ENCODE measurements at regions not wholly inside any gene's neighbourhood (a gene's known extent, or its start where the extent isn't known, plus 50 kb on each side); places are given as distances from the start of the nearest gene placed in this dataset.
A peak's percentile ranks its signal among the peaks of the same experiment; 100 is the strongest.

DNA sequence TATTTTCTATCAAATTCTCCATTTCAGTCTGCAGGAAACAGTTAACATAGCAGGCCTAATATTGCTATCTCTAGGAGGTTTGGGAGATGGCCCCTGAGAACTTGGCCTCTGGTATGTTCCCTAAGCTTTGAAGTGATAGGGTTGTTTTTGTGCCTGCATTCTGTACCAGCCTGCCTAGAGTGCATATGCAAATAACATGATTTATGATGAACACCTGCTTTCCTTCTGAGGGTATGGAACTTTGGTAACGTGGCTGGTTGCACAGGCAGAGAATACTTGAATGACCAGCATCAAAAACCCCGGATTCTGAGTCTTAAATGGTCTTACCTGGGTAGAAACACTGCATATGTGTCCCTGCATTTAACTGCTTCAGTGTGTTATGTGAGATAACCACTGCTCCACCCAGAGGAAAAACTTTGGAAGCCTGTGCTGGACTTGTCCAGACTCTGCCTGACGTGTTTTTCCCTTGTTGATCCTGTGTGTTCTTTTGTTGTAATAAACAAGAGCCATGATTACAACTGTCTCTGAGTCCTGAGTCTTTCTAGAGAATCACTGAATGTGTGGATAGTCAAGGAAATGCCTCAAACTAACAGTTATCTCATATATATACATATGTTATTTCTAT, 111.3 kb upstream of the ABCA1 start:
- H3K4me1 Mint-ChIP-seq = peaks cover 0 to 5% of the 10 kb centered on the region in 2 donors
- DNase-seq (no peak), ATAC-seq (replicated peaks) (peak; percentile 22 to 34)
- no peak overlapping the region for H3K4me3 Mint-ChIP-seq
- no peak overlapping the region for H3K27ac Mint-ChIP-seq
- no peaks in the 10 kb centered on the region for H3K27me3 Mint-ChIP-seq
- no peaks in the 10 kb centered on the region for H3K36me3 Mint-ChIP-seq
- peaks cover 0 to 10% of the 10 kb centered on the region in 2 donors for H3K9me3 Mint-ChIP-seq

- no peak for ATAC-seq (replicated peaks)
- Mint-ChIP-seq H3K4me1 (peaks cover 0 to 5% of the 10 kb centered on the region in 2 donors), H3K9me3 (peaks cover 0 to 1% of the 10 kb centered on the region in 2 donors), H3K27ac (no peak overlapping the region), H3K36me3 (no peaks in the 10 kb centered on the region), H3K4me3 (no peak overlapping the region), H3K27me3 (no peaks in the 10 kb centered on the region)
- no peak for DNase-seq
Observed at GRCh38 chr9:105043370-105043936, 115.5 kb upstream of the ABCA1 start.

DNA sequence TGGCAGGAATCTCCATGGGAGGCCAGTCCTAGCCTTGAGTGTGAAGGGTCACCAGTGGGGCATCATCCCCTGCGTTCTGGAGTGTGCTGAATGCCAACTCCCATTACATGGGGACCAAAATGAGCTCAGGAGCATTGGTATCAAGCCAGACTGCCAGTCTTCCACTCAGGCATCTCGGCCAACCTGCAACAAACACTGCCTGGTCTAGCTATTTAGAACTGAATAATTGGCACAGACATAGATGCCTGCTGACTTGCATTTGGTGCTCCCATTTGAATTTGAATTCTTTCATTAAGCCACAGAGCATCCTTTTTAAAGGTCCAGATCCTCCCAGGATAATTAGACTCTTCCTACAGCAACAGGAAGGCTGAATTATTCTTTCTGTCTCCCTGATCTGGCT, 116.6 kb upstream of the ABCA1 start:
- ATAC-seq (replicated peaks) = no peak
- DNase-seq = no peak
- peaks cover 0 to 1% of the 10 kb centered on the region in 2 donors for H3K9me3 Mint-ChIP-seq
- H3K27me3 Mint-ChIP-seq = no peaks in the 10 kb centered on the region
- H3K4me1 Mint-ChIP-seq = peaks cover 0 to 5% of the 10 kb centered on the region in 2 donors
- no peaks in the 10 kb centered on the region for H3K36me3 Mint-ChIP-seq
- H3K4me3 Mint-ChIP-seq = no peak overlapping the region
- no peak overlapping the region for H3K27ac Mint-ChIP-seq

DNA sequence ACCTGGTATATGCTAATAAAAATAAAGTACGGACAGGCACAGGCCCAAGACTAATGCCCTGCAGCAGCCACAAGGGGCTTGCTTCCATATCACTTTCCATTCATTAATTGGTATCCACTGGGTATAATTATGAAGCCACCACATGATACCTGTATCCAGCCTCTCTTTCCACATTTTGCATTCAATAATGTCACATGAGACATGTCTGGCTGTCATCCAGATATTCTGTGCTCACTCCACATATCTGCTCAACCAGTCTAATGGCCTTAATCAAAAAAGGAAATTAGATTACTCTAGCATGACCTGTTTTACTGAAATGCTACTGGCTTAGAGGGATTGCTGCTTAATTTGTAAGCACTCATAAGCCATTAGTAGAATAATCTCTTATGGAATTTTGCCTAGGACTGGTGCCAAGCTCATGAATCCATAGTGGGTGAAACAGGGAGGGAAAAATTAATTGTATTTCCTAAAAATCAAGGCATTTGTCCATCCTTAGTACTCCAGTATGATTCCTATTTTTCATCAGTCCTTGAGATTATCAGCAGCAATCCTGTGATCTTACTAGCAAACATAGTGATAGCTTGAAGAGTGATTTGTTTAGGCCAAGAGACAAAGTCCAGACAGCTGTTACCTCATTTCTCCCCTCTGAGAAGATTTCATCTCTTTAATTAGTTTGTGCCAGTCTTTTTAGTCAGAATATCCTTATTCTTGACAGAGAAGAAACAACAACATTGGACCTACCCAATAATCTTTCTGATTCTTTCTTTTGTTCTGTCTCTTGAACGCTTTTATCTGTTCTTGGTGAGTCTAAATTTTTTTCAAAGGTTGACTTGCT, 119.2 kb upstream of the ABCA1 start:
- no peak for ATAC-seq (replicated peaks)
- Mint-ChIP-seq H3K4me1 (peaks cover 2 to 4% of the 10 kb centered on the region in 2 donors), H3K27ac (no peak overlapping the region), H3K36me3 (no peaks in the 10 kb centered on the region), H3K9me3 (peaks cover 0 to 1% of the 10 kb centered on the region in 2 donors), H3K4me3 (no peak overlapping the region), H3K27me3 (peaks cover 0 to 5% of the 10 kb centered on the region in 2 donors)
- DNase-seq = no peak

- Mint-ChIP-seq H3K27me3 (peaks cover 0 to 5% of the 10 kb centered on the region in 2 donors), H3K4me3 (no peak overlapping the region), H3K4me1 (peaks cover 5% of the 10 kb centered on the region in 2 donors), H3K9me3 (peaks cover 0 to 1% of the 10 kb centered on the region in 2 donors), H3K36me3 (no peaks in the 10 kb centered on the region), H3K27ac (no peak overlapping the region)
- ATAC-seq (replicated peaks) = no peak
- no peak for DNase-seq
Observed at GRCh38 chr9:105047742-105048041, 119.7 kb upstream of the ABCA1 start.

DNA sequence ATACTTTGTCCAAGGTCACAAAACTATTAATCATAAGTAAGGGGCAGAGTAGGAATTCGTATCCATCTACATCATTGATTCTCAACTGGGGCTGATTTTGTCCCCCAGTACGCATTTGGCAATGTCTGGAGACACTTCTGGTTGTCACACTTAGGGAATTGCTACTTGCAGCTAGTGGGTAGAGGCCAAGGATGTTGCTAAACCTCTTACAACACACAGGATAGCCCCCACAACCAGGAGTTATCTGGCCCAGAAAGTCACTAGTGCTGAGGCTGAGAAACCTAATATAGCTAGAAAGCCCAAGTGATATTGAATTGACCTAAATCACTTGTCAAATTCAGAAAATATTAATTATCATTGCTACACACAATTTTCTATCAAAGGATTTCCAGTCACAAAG, 120.4 kb upstream of the ABCA1 start:
- Mint-ChIP-seq H3K9me3 (no peaks in the 10 kb centered on the region), H3K27me3 (peaks cover 0 to 5% of the 10 kb centered on the region in 2 donors), H3K36me3 (no peaks in the 10 kb centered on the region), H3K4me3 (no peak overlapping the region), H3K27ac (no peak overlapping the region), H3K4me1 (peaks cover 9% of the 10 kb centered on the region in 2 donors)
- ATAC-seq (replicated peaks) = no peak
- no peak for DNase-seq

GRCh38 chr9:105050296-105050695, 122.3 kb upstream of the ABCA1 start:
- ATAC-seq (replicated peaks) = no peak
- H3K27me3 Mint-ChIP-seq = peaks cover 0 to 5% of the 10 kb centered on the region in 2 donors
- H3K27ac Mint-ChIP-seq = no peak overlapping the region

GRCh38 chr9:105051897-105052296, 123.9 kb upstream of the ABCA1 start:
- H3K9me3 Mint-ChIP-seq = no peaks in the 10 kb centered on the region
- ATAC-seq (replicated peaks) = peak in 1 of 2 donors; percentile 66
- H3K36me3 Mint-ChIP-seq = no peaks in the 10 kb centered on the region
- peaks cover 12 to 18% of the 10 kb centered on the region in 2 donors for H3K4me1 Mint-ChIP-seq
- no peak overlapping the region for H3K4me3 Mint-ChIP-seq
- peaks cover 0 to 5% of the 10 kb centered on the region in 2 donors for H3K27me3 Mint-ChIP-seq
- DNase-seq = no peak
- no peak overlapping the region for H3K27ac Mint-ChIP-seq

More at GRCh38 chr9:105050296-105050695, 122.3 kb upstream of the ABCA1 start:
- H3K4me3 Mint-ChIP-seq = no peak overlapping the region
- H3K4me1 Mint-ChIP-seq = peaks cover 12 to 18% of the 10 kb centered on the region in 2 donors
- no peak for DNase-seq
- H3K9me3 Mint-ChIP-seq = no peaks in the 10 kb centered on the region
- H3K36me3 Mint-ChIP-seq = no peaks in the 10 kb centered on the region

GRCh38 chr9:105052346-105052745, 124.4 kb upstream of the ABCA1 start:
- DNase-seq (no peak), ATAC-seq (replicated peaks) (no peak)
- H3K27me3 Mint-ChIP-seq = peaks cover 0 to 5% of the 10 kb centered on the region in 2 donors
- no peak overlapping the region for H3K27ac Mint-ChIP-seq
- H3K4me3 Mint-ChIP-seq = no peak overlapping the region
- no peaks in the 10 kb centered on the region for H3K9me3 Mint-ChIP-seq
- peaks cover 12 to 18% of the 10 kb centered on the region in 2 donors for H3K4me1 Mint-ChIP-seq
- no peaks in the 10 kb centered on the region for H3K36me3 Mint-ChIP-seq

GRCh38 chr9:105053209-105053652, 125.3 kb upstream of the ABCA1 start:
- H3K36me3 Mint-ChIP-seq = no peaks in the 10 kb centered on the region
- DNase-seq = peak; percentile 10
- peak overlapping the region; percentile 57 for H3K27ac Mint-ChIP-seq
- H3K9me3 Mint-ChIP-seq = no peaks in the 10 kb centered on the region
- peaks cover 12 to 18% of the 10 kb centered on the region in 2 donors for H3K4me1 Mint-ChIP-seq
- ATAC-seq (replicated peaks) = peak; percentile 69 to 92
- peaks cover 0 to 5% of the 10 kb centered on the region in 2 donors for H3K27me3 Mint-ChIP-seq
- no peak overlapping the region for H3K4me3 Mint-ChIP-seq

DNA sequence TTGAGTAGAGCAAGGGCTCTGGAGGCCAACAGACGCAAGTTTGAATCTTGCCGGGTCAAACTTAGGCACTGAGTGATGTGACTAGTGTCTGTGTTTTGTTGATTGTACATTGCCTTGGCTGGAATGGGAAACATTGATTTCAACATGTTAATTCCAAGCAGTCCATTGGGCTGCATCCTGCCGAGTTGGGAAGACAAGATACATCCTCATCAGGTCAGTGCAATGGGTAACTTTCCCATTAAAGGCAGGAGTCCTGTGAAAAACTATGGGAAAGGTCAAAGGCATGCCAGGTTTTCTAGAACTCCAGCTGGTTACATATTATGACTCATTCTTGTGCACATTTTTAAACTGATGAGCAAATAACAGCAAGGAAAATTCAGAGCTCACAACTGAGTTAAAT, 126.5 kb upstream of the ABCA1 start:
- Mint-ChIP-seq H3K36me3 (no peaks in the 10 kb centered on the region), H3K4me3 (no peak overlapping the region), H3K4me1 (peaks cover 12 to 18% of the 10 kb centered on the region in 2 donors), H3K27me3 (peaks cover 0 to 5% of the 10 kb centered on the region in 2 donors), H3K9me3 (no peaks in the 10 kb centered on the region), H3K27ac (peak overlapping the region; percentile 57)
- no peak for ATAC-seq (replicated peaks)
- DNase-seq = no peak

DNA sequence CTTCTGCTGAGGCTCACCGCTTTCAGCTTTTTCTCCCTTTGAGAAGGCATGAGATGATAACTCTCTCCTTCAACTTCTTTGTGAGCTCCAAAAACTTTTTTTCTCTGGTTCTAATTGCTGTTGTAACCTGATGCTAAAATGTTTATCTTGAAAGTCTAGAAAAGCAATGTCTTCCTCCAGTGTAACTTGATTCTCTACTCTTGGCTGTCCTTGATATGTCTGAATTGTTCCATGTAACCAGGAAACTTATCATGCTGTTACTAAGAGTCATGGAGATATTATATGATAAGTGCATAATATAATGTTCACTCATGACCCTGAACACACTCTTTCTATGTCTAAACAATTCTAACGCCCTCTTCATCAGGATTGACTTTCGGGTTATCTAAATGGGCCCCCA, 128.0 kb upstream of the ABCA1 start:
- Mint-ChIP-seq H3K36me3 (peaks cover 0 to 2% of the 10 kb centered on the region in 2 donors), H3K27me3 (peaks cover 4 to 7% of the 10 kb centered on the region in 2 donors), H3K9me3 (no peaks in the 10 kb centered on the region), H3K27ac (no peak overlapping the region), H3K4me1 (peaks cover 12 to 18% of the 10 kb centered on the region in 2 donors), H3K4me3 (no peak overlapping the region)
- ATAC-seq (replicated peaks) (no peak), DNase-seq (no peak)

DNA sequence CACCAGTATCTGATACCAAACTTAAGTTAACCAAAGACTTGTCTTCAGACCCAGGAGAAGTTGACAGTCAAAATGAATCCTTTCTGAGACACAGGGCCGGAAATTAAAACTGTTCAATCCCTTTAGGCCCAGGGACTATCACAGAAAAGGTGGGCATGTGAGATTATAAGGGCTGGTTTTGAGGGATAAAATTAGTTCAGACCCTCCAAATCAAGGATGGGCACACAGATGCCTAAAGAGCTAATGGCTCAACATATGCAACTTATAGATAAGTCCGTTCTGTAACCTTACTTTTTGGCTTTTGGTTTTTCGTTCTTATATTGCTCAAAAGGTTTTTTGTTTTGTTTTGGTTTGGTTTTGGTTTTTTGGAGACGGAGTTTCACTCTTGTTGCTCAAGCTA, 129.6 kb upstream of the ABCA1 start:
- no peak for ATAC-seq (replicated peaks)
- Mint-ChIP-seq H3K27me3 (peaks cover 16 to 18% of the 10 kb centered on the region in 2 donors), H3K4me3 (no peak overlapping the region), H3K4me1 (peaks cover 9 to 20% of the 10 kb centered on the region in 2 donors), H3K9me3 (no peaks in the 10 kb centered on the region), H3K27ac (peak overlapping the region; percentile 25), H3K36me3 (peaks cover 0 to 2% of the 10 kb centered on the region in 2 donors)
- DNase-seq = no peak

DNA sequence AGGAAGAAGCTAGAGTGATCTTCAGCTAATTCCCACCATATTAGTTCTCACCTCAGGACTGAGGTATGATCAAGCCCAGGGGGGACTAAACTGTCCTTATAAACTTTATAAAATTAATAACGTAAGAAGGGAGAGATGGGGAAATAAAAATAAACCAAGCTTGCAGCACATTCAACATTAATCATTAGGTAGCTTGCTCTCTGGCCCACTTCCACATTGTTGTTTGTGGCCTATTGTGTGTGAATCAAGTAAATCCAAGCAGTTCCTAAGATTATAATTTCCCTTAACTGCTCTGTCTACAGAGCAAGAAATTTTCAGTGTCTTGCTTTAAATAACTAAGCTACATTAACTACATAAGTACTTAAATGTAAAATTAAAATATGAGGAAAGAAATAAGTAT, 131.3 kb upstream of the ABCA1 start:
- H3K9me3 Mint-ChIP-seq = peaks cover 3% of the 10 kb centered on the region in 2 donors
- H3K36me3 Mint-ChIP-seq = peaks cover 0 to 4% of the 10 kb centered on the region in 2 donors
- peaks cover 9 to 17% of the 10 kb centered on the region in 2 donors for H3K4me1 Mint-ChIP-seq
- no peak for ATAC-seq (replicated peaks)
- no peak overlapping the region for H3K27ac Mint-ChIP-seq
- H3K27me3 Mint-ChIP-seq = peaks cover 22 to 23% of the 10 kb centered on the region in 2 donors
- no peak for DNase-seq
- H3K4me3 Mint-ChIP-seq = no peak overlapping the region
